GM12872 (cell line): ENCODE measurements at regions not wholly inside any gene's neighbourhood (a gene's known extent, or its start where the extent isn't known, plus 50 kb on each side); places are given as distances from the start of the nearest gene placed in this dataset.
A peak's percentile ranks its signal among the peaks of the same experiment; 100 is the strongest.

ENCODE experiments used
- TF ChIP-seq, protein P1 (sequence below): IDR thresholded peaks from 3 replicates; pipeline ENCODE4 v1.5.1; 2011; ENCODE audit warnings: low read depth, mild to moderate bottlenecking, low read length, moderate library complexity; ENCODE audit not compliant: insufficient read depth

DNA sequence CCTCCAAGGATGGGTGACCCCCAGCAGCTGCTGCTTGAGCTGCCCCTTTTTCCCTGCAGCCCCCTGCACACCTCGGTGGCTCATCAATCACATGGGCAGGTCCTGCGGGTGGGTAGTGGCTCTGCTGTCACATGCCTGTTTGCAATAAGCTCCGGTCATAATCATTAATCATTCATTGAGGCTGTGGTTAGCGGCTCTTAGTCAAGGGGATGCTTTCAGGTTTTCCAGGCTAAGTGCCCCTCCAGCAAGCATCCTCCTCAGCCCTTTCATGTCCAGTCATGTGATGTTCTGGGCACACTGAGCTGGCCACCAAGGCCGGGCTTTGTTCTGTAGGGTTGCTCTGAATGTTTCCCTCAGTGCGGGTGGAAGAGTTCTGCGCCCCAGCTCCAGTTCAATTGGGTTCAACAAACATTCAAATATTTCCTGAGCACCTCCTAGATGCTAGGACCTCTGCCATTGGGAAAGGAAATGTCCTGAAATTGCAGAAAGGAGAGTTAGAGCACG, 96.4 kb upstream of the LDAH start:
- TF ChIP-seq, protein P1, sequence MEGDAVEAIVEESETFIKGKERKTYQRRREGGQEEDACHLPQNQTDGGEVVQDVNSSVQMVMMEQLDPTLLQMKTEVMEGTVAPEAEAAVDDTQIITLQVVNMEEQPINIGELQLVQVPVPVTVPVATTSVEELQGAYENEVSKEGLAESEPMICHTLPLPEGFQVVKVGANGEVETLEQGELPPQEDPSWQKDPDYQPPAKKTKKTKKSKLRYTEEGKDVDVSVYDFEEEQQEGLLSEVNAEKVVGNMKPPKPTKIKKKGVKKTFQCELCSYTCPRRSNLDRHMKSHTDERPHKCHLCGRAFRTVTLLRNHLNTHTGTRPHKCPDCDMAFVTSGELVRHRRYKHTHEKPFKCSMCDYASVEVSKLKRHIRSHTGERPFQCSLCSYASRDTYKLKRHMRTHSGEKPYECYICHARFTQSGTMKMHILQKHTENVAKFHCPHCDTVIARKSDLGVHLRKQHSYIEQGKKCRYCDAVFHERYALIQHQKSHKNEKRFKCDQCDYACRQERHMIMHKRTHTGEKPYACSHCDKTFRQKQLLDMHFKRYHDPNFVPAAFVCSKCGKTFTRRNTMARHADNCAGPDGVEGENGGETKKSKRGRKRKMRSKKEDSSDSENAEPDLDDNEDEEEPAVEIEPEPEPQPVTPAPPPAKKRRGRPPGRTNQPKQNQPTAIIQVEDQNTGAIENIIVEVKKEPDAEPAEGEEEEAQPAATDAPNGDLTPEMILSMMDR, result no peak

DNA sequence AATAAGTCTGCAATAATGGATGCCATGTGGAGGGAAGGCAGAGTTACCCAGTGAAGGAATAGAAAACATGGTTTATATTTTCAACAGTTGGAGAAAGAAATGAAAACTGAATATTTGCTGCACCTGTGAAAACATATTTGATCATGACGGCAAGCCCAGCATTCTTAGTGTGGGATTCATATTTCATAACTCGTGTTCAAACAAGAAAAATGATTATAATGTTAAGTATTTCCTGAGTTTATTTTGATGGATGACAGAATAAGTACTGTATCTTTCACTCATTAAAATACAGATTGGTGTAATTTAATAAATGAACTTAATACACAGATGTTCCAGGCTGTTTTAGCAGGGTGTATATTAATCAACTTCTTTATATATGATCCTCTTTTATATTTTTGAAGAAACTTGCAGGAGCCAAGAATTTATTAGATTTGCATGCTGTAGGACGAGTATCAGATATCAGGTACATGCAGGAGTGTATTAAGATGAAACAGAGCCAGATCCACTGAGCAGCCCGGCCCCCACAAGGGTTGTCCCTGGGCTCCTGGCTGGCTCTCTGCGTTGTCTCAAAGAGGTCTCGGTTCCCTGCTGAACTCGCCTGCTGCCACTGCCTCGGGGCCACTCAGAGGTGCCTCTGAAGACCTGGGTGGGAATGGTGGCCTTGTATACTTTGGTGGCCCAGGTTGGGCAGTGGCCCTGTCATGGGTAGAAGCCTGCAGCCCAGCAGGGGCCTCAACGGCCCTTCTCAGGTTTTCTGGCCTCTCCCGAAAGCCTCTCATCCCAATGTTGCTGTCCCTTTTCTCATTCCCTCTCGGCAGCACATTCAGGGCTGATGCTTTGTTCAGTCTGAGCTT, 95.0 kb upstream of the LDAH start:
- TF ChIP-seq, protein P1, result no peak

DNA sequence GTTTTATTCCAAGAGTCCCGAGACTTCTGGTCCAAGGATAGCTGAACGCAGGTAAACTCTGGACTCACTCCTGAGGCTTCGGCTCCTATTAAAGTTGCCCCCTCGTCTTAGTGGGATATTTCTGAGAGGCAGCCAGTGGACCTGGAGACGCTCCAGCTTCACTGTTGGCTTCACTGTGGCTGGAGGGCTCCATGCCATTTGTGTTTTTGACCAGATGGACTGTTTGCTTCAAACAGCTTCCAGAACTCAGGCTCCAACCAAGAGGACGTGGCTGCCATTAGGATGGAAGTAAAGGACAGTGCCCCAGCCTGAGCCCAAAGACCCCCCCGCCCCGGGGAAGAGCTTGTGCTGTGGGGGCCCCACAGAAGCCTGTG, 94.4 kb upstream of the LDAH start:
- TF ChIP-seq, protein P1, result no peak

DNA sequence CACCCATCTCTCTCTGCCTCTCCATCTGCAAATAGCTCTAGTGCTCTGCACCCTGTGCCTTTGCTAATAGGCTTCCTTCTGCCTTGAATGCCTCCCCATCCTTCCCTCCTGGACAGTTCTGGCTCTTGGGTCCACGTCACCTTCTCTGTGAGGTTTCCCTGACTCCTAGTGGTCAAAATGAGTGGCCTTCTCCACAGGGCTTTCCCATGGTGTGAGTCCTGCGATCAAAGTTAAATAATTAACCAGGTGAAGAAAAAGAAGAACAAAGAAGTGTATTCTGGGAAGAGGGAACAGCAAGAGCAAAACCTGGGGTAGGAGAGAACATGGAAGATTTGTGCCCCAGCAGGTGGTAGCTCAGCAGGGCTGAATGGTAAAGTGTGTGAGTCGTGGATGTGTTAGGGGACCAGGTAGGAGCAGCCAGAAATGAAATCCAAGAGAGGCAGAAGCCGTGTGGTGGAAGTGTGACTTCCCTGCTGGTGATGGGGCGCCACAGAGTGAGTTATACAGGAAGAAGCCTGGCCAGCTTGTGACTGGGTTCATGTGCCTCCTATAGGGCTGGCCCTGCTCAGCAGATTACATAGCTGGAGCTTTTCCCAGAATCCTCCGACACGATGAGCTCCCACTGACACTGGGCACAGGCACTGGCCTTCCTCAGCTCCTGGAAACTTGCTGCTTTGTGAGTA, 93.8 kb upstream of the LDAH start:
- TF ChIP-seq, protein P1, result 0 out of 3 replicates have a peak, but pooled peaks have one; percentile 5

DNA sequence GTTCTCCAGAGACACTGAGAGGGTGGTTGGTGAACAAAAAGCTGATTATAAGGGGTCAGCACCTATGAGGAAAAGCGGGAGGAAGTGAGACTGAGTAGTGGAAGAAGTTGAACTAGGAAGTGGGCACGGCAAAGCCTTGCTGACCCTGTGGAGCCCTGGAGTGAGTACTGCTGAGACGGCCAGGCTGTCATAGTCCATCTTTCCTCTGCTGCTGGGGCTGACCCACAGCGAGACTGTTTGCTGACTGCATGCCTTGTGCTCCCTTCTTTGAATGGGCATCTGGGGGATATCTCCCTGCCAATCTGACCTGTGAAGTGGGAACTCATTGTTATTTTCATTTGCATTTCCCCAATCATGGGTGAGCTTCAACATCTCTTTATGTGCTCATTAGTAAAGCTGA, 92.4 kb upstream of the LDAH start:
- TF ChIP-seq, protein P1, result no peak

DNA sequence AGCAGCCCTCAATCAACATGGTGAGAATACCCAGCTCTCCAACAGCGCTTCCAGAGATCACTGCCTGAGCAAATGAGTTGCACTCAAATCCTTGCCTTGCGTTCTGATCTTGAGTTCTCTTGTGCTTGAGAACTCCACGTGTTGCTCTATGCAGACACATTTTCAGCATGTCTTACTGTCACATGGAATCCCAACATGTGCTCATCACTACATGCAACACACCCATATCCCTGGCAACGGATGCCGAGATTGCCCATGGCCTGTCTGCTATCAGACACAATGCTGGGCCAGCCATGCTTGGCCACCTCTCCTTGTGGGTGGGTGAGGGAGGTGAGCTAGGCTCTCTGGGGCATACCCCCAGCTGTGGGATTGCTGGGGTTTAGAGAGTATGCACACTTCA, 91.9 kb upstream of the LDAH start:
- TF ChIP-seq, protein P1, result no peak

DNA sequence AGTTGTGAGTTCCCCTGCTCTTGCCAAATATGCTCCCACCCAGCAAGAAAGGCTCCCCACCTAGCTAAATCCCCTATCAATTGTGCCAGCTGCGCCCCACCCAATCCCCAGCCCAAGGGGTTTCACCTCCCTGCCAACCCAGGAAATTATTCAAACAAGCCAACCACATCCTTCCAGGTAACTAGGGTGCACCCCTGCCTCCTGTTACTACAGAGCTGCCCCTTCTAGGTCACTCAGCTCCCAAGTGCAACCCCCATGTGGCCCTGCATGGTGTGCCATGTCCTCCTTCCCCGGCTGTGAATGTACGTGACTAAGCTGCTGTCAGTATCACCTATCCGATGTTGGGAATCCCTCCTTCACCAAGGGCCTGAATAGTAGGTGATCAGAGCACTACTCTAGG, 91.2 kb upstream of the LDAH start:
- TF ChIP-seq, protein P1, result no peak
